ENCODE measurements at regions not wholly inside any gene's neighbourhood (a gene's known extent, or its start where the extent isn't known, plus 50 kb on each side); places are given as distances from the start of the nearest gene placed in this dataset.
"Not testable (repeated sequence)": the region's sequence is repeated elsewhere in the genome, so short reads cannot be mapped to it uniquely, and the experiment has no call there.

- DNase-seq (ENCODE audit: low read depth), result no peak
- TF ChIP-seq CTCF (conservative IDR thresholded peaks at IDR 0.05; ENCODE audit: low read depth, low read length), result no peak
- no peak overlapping the region for H3K4me3 ChIP-seq (ENCODE audit: low read depth, low read length)
These were observed 168.6 kb downstream of the REEP3 start for GRCh38 chr10:63689768-63690167.

GRCh38 chr10:63692220-63692896 is 171.2 kb downstream of the REEP3 start:
- no peak for TF ChIP-seq CTCF (conservative IDR thresholded peaks at IDR 0.05; ENCODE audit: low read depth, low read length)
- no peak overlapping the region for H3K4me3 ChIP-seq (ENCODE audit: low read depth, low read length)
- no peak for DNase-seq (ENCODE audit: low read depth)

- H3K4me3 ChIP-seq (ENCODE audit: low read depth, low read length); DNase-seq (ENCODE audit: low read depth): not testable (repeated sequence)
These were observed 171.8 kb downstream of the REEP3 start for GRCh38 chr10:63693021-63693420.

GRCh38 chr10:63696205-63696604 is 175.0 kb downstream of the REEP3 start:
- no peak overlapping the region for H3K4me3 ChIP-seq (ENCODE audit: low read depth, low read length)
- TF ChIP-seq CTCF (conservative IDR thresholded peaks at IDR 0.05; ENCODE audit: low read depth, low read length), result no peak
- DNase-seq (ENCODE audit: low read depth), result no peak

- no peak for TF ChIP-seq CTCF (conservative IDR thresholded peaks at IDR 0.05; ENCODE audit: low read depth, low read length)
- H3K4me3 ChIP-seq (ENCODE audit: low read depth, low read length), result no peak overlapping the region
- no peak for DNase-seq (ENCODE audit: low read depth)
These were observed 177.0 kb downstream of the REEP3 start for GRCh38 chr10:63697956-63698786.

GRCh38 chr10:63698787-63699150 is 177.6 kb downstream of the REEP3 start:
- DNase-seq (ENCODE audit: low read depth), result no peak
- no peak for TF ChIP-seq CTCF (conservative IDR thresholded peaks at IDR 0.05; ENCODE audit: low read depth, low read length)
- no peak overlapping the region for H3K4me3 ChIP-seq (ENCODE audit: low read depth, low read length)

- no peak overlapping the region for H3K4me3 ChIP-seq (ENCODE audit: low read depth, low read length)
- no peak for TF ChIP-seq CTCF (conservative IDR thresholded peaks at IDR 0.05; ENCODE audit: low read depth, low read length)
These were observed 178.8 kb downstream of the REEP3 start for GRCh38 chr10:63699785-63700613.

More at GRCh38 chr10:63699785-63700613, 178.8 kb downstream of the REEP3 start:
- DNase-seq (ENCODE audit: low read depth), result peak; percentile 98

Data from choroid plexus epithelial cell (primary cell).